SK-N-DZ (cell line): ENCODE measurements at regions not wholly inside any gene's neighbourhood (a gene's known extent, or its start where the extent isn't known, plus 50 kb on each side); places are given as distances from the start of the nearest gene placed in this dataset.

Experiments
- DNase-seq: peaks from one replicate; pipeline ENCODE4 v3.0.0-alpha.2; 2015; ENCODE audit warnings: low spot score

- no peak for DNase-seq
These were observed 308.6 kb upstream of the GIMD1 start for GRCh38 chr4:106677213-106677612.

- no peak for DNase-seq
These were observed 307.8 kb upstream of the GIMD1 start for GRCh38 chr4:106676173-106676921.

- no peak for DNase-seq
These were observed 303.1 kb upstream of the GIMD1 start for GRCh38 chr4:106671716-106672115.

- no peak for DNase-seq
These were observed 302.4 kb upstream of the GIMD1 start for GRCh38 chr4:106670976-106671375.

- no peak for DNase-seq
These were observed 290.8 kb upstream of the GIMD1 start for GRCh38 chr4:106659371-106659770.

- no peak for DNase-seq
These were observed 283.5 kb upstream of the GIMD1 start for GRCh38 chr4:106652095-106652494.

- no peak for DNase-seq
These were observed 282.1 kb upstream of the GIMD1 start for GRCh38 chr4:106650701-106651100.

GRCh38 chr4:106647451-106647850 lies 278.9 kb upstream of the GIMD1 start:
- DNase-seq: no peak

- DNase-seq: no peak
These were observed 260.7 kb upstream of the GIMD1 start for GRCh38 chr4:106629268-106629625.

- DNase-seq: no peak
These were observed 260.1 kb upstream of the GIMD1 start for GRCh38 chr4:106628586-106629267.

- DNase-seq: no peak
These were observed 258.5 kb upstream of the GIMD1 start for GRCh38 chr4:106627051-106627450.

- no peak for DNase-seq
These were observed 256.1 kb upstream of the GIMD1 start for GRCh38 chr4:106624671-106625070.

GRCh38 chr4:106618956-106619355 lies 250.4 kb upstream of the GIMD1 start:
- no peak for DNase-seq

- no peak for DNase-seq
These were observed 247.4 kb upstream of the GIMD1 start for GRCh38 chr4:106615961-106616360.

GRCh38 chr4:106615410-106615945 lies 246.9 kb upstream of the GIMD1 start:
- DNase-seq: no peak

GRCh38 chr4:106614441-106614840 lies 245.9 kb upstream of the GIMD1 start:
- no peak for DNase-seq

- DNase-seq: no peak
These were observed 241.3 kb upstream of the GIMD1 start for GRCh38 chr4:106609917-106610316.

GRCh38 chr4:106607558-106607957 lies 239.0 kb upstream of the GIMD1 start:
- DNase-seq: no peak

GRCh38 chr4:106604319-106605051 lies 235.9 kb upstream of the GIMD1 start:
- DNase-seq: no peak

GRCh38 chr4:106603471-106603870 lies 234.9 kb upstream of the GIMD1 start:
- no peak for DNase-seq

GRCh38 chr4:106602711-106603110 lies 234.1 kb upstream of the GIMD1 start:
- DNase-seq: no peak

GRCh38 chr4:106601519-106601918 lies 232.9 kb upstream of the GIMD1 start:
- DNase-seq: no peak
